ENCODE measurements at regions not wholly inside any gene's neighbourhood (a gene's known extent, or its start where the extent isn't known, plus 50 kb on each side); places are given as distances from the start of the nearest gene placed in this dataset.
"Not testable (repeated sequence)": the region's sequence is repeated elsewhere in the genome, so short reads cannot be mapped to it uniquely, and the experiment has no call there.

GRCh38 chr11:29063630-29064361, 953.0 kb downstream of the KCNA4 start:
- H3K4me1 Mint-ChIP-seq (ENCODE audit: insufficient read depth, unreplicated experiment) = no peaks in the 10 kb centered on the region
- intact Hi-C loops (cut with micrococcal nuclease) = no loop called here
- no peak overlapping the region for H3K4me3 Mint-ChIP-seq (ENCODE audit: unreplicated experiment)
- H3K27ac Mint-ChIP-seq (ENCODE audit: low read depth, unreplicated experiment) = no peak overlapping the region
- no peak for DNase-seq (ENCODE audit: unreplicated experiment)
- no peak for TF ChIP-seq CTCF (IDR thresholded peaks at IDR 0.05; ENCODE audit: unreplicated experiment)
- H3K27me3 Mint-ChIP-seq (ENCODE audit: insufficient read depth, unreplicated experiment) = no peaks in the 10 kb centered on the region
- H3K9me3 Mint-ChIP-seq (ENCODE audit: unreplicated experiment) = peaks cover 8% of the 10 kb centered on the region
- no peaks in the 10 kb centered on the region for H3K36me3 Mint-ChIP-seq (ENCODE audit: insufficient read depth, unreplicated experiment)
- ChIA-PET CTCF (interaction anchor here (0.5 to 1.5 kb wide), 2 partner anchors 77 to 97 kb away, joined by 3 read pairs; no protein-coding TSS in a partner anchor), POLR2A (interaction anchor here (0.9 to 1.5 kb wide), 2 partner anchors 83 to 88 kb away, joined by 3 read pairs; no protein-coding TSS in a partner anchor)
- BruUV-seq (replicated peaks) = no TSS peak

GRCh38 chr11:29061452-29061851, 953.3 kb downstream of the METTL15 start:
- no peaks in the 10 kb centered on the region for H3K4me1 Mint-ChIP-seq (ENCODE audit: insufficient read depth, unreplicated experiment)
- H3K27me3 Mint-ChIP-seq (ENCODE audit: insufficient read depth, unreplicated experiment) = no peaks in the 10 kb centered on the region
- ChIA-PET POLR2A (no interaction called here), CTCF (interaction anchor here (0.6 kb wide), 1 partner anchor 1830 kb away, joined by 3 read pairs; no protein-coding TSS in a partner anchor)
- BruUV-seq (replicated peaks) = no TSS peak
- H3K9me3 Mint-ChIP-seq (ENCODE audit: unreplicated experiment) = peaks cover 12% of the 10 kb centered on the region
- intact Hi-C loops (cut with micrococcal nuclease) = no loop called here
- no peak overlapping the region for H3K27ac Mint-ChIP-seq (ENCODE audit: low read depth, unreplicated experiment)
- no peak overlapping the region for H3K4me3 Mint-ChIP-seq (ENCODE audit: unreplicated experiment)
- TF ChIP-seq CTCF (IDR thresholded peaks at IDR 0.05; ENCODE audit: unreplicated experiment) = no peak
- H3K36me3 Mint-ChIP-seq (ENCODE audit: insufficient read depth, unreplicated experiment) = no peaks in the 10 kb centered on the region
- no peak for DNase-seq (ENCODE audit: unreplicated experiment)

GRCh38 chr11:29056487-29056886, 948.3 kb downstream of the METTL15 start:
- BruUV-seq (replicated peaks); H3K36me3 Mint-ChIP-seq (ENCODE audit: insufficient read depth, unreplicated experiment); H3K27me3 Mint-ChIP-seq (ENCODE audit: insufficient read depth, unreplicated experiment); H3K27ac Mint-ChIP-seq (ENCODE audit: low read depth, unreplicated experiment); intact Hi-C loops (cut with micrococcal nuclease); POLR2A ChIA-PET; H3K4me3 Mint-ChIP-seq (ENCODE audit: unreplicated experiment); H3K4me1 Mint-ChIP-seq (ENCODE audit: insufficient read depth, unreplicated experiment); DNase-seq (ENCODE audit: unreplicated experiment): not testable (repeated sequence)
- peaks cover 17% of the 10 kb centered on the region for H3K9me3 Mint-ChIP-seq (ENCODE audit: unreplicated experiment)
- CTCF ChIA-PET = interaction anchor here (0.7 kb wide), 1 partner anchor 27 kb away, joined by 3 read pairs; no protein-coding TSS in a partner anchor

- H3K4me1 Mint-ChIP-seq (ENCODE audit: insufficient read depth, unreplicated experiment) = peaks cover 5% of the 10 kb centered on the region
- BruUV-seq (replicated peaks) = no TSS peak
- ChIA-PET CTCF (no interaction called here), POLR2A (no interaction called here)
- H3K9me3 Mint-ChIP-seq (ENCODE audit: unreplicated experiment) = peaks cover 9% of the 10 kb centered on the region
- no peak overlapping the region for H3K27ac Mint-ChIP-seq (ENCODE audit: low read depth, unreplicated experiment)
- DNase-seq (ENCODE audit: unreplicated experiment) = peak; percentile 20
- H3K27me3 Mint-ChIP-seq (ENCODE audit: insufficient read depth, unreplicated experiment) = no peaks in the 10 kb centered on the region
- no peak overlapping the region for H3K4me3 Mint-ChIP-seq (ENCODE audit: unreplicated experiment)
- intact Hi-C loops (cut with micrococcal nuclease) = no loop called here
- H3K36me3 Mint-ChIP-seq (ENCODE audit: insufficient read depth, unreplicated experiment) = no peaks in the 10 kb centered on the region
- TF ChIP-seq CTCF (IDR thresholded peaks at IDR 0.05; ENCODE audit: unreplicated experiment) = no peak
These were observed 943.7 kb downstream of the METTL15 start for GRCh38 chr11:29051935-29052334.

- H3K27me3 Mint-ChIP-seq (ENCODE audit: insufficient read depth, unreplicated experiment); DNase-seq (ENCODE audit: unreplicated experiment); BruUV-seq (replicated peaks); H3K4me1 Mint-ChIP-seq (ENCODE audit: insufficient read depth, unreplicated experiment); intact Hi-C loops (cut with micrococcal nuclease); H3K4me3 Mint-ChIP-seq (ENCODE audit: unreplicated experiment); H3K27ac Mint-ChIP-seq (ENCODE audit: low read depth, unreplicated experiment); H3K9me3 Mint-ChIP-seq (ENCODE audit: unreplicated experiment); POLR2A ChIA-PET; CTCF ChIA-PET; H3K36me3 Mint-ChIP-seq (ENCODE audit: insufficient read depth, unreplicated experiment): not testable (repeated sequence)
These were observed 942.8 kb downstream of the METTL15 start for GRCh38 chr11:29050962-29051361.
